ENCODE measurements at regions not wholly inside any gene's neighbourhood (a gene's known extent, or its start where the extent isn't known, plus 50 kb on each side); places are given as distances from the start of the nearest gene placed in this dataset.
A peak's percentile ranks its signal among the peaks of the same experiment; 100 is the strongest.

DNA sequence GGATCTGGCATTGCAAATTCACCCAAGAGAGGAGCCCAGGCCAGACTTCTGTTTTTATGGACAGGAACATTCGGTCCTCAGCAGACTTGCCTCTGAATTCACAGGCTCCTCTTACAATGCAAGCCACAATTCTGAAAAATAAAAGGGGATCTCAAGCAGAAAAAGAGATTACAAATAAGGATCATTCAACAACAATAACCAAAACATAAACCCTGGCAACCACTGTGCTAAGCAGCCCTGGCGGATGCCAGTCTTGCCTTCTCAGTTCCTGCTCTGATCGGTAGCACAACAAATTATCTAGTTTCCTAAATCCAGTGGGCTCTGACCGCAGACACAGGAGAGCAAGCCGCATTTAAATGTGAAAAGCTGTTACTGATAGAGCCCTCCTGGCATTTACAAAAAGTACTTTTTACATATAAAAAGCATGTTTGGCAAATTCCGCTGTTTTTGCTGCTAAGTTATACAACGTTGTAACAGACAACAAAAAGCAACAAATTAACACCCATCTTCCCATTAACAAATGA, 123.4 kb upstream of the FOXD3 start:
- peak in 16 of 51 donors; percentile 2 to 64 (median 24) for DNase-seq

DNA sequence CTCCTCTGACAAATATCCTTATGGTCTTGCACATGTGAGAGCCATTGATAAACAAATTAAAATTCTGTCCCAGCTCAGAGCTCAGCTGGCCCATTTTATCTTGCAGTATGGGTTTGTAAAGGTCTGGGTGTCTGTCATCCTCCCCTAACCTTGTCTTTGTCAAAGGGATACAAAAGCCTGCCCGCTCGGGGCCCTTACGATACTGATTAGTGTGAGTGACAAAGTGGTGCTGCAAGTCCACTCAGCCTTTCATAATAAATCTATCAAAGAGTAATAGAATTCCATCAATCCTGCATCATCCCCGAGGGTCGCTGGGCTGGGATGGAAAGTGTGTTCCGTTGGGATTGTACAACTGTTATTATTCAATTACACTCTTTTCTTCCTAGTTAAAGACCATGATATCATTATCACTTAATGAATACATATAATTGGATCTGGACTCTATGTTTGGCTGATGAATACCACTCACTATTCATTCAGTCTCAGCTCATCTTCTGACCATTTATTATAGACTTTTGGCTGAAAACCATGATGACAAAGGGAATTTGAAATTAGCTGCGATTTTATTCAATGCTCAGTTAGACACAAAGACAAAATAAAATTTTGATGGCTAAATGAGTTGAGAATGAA, 122.5 kb upstream of the FOXD3 start:
- peak in 1 of 51 donors; percentile 1 for DNase-seq

DNA sequence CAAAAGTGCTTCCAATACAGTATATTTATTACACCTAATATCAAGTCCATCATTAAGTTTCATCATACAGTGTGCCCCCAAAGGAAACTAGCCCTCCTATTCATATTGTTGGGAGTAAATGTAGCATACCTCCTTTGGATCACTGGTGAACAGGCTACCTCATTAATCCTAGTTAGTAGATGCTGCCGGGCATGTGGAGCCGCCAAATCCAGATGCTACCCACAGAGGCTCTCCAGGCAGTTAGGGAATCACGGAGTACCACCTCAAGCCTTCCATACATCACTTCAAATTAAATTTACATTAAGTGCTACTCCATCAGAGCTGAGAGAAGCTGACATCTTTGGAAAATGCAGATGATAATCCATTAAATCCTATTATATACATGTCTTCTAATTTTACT, 121.7 kb upstream of the FOXD3 start:
- no peak for DNase-seq

DNA sequence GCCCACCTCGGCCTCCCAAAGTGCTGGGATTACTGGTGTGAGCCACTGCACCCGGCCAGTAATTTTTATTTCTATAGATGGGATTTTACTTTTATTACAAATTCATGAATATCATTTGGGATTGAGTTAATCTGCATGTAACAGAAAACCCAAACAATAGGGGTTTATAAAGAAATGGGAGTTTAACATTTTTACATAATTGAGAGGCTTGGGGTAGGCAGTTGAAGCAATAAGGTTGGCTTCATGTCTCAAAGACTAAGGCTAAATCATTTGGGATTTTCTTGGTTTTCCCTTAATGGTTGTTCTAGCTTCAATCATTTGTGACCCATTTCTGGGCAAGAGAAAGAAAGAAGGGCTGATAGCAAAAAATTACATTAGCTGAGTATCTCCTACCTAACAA, 118.7 kb upstream of the FOXD3 start:
- DNase-seq, result no peak

DNA sequence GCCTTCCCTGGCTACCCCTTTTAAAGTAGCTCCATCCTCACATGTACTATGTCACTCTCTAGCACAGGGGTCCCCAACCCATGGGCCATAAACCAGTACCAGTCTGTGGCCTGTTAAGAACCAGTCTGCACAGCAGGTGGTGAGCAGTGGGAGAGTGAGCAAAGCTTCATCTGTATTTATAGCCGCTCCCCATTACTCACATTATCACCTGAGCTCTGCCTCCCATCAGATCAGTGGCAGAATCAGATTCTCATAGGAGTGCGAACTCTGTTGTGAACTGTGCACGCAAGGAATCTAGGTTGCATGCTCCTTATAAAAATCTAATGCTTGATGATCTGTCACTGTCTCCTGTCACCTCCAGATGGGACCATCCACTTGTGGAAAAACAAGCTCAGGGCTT, 116.6 kb upstream of the FOXD3 start:
- DNase-seq, result no peak

DNA sequence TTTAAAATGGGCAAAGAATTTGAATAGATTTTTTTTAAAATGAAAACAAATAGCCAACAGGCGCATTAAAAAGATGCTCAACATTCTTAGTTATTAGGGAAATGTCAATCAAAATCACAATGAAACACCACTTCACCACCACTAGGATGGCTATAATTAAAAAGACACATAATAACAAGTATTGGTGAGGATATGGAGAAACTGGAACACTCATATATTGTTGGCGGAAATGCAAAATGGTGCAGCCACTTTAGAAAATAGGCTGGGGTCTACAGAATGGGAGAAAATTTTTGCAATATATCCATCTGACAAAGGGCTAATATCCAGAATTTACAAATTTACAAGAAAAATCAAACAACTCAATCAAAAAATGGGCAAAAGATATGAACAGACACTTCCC, 107.8 kb upstream of the FOXD3 start:
- DNase-seq, result no peak

DNA sequence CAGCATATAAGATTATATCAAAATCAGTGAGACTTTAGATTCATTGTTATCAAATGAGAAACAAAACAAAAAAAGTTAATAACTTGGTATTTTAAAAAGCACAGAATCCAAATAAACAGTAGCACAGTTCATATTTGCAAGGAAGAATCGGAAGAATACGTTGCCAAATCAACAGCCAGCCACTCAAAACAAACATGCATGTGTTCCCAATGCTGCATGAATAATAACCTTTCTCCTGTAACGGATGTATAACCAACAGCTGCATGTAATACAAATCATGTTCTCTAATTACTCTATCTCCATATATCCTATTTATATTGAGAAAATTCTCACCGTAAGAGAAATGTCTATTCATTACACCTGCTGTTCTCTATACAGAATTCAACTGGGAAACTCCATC, 98.9 kb upstream of the FOXD3 start:
- DNase-seq, result no peak

DNA sequence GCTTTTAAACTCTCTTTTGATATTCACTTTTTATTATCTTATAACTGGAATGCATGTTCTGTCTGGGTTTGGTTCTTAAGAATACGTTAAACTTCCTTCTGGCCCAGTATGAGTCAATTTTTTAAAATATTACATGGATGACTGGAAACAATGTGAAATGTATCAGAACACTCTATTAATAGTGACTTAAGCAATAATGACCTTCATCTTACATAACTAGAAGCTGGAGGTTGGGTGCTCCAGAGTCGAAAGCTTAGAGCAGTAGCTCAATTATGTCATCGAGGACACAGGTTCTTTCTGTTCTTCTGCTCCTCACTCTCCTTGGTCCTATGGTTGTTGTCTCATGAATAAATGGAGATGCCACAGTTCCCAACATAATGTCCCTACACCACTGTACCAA, 91.6 kb upstream of the FOXD3 start:
- DNase-seq, result no peak

DNA sequence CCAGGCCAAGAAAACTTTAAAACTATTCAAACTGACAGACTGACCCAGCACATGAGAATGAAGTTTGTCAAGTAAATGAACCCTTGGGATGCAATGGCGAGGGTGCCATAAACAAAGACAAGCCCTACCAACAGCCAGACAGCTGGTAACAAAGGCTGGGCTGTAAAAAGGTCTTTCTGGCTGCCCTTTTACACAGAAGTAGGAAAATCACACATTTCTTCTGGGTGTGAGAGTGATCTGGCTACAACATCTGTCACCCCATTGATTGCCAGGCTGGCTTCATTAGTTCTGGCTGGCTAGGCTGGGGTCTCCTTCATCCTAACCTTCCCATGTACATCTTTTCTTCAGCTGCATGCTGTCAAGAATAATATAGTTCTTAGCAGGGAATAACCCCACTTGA, 83.6 kb upstream of the FOXD3 start:
- DNase-seq, result no peak

DNA sequence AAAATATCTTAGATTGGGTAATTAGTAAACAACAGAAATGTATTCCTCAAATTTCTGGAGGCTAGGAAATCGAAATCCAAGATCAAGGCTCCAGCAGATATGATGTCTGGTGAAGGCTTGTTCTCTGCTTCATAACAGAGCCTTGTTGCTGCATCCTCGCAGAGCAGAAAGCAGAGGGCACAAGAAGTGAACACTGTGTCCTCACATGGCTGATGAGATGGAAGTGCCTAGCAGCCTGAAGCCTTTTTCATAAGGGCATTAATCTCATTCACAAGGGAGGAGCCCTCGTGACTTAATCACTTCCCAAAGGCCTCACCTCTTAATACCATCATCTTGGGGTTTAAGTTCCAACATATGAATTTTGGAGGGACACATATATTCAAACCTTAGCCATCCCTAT, 77.2 kb upstream of the FOXD3 start:
- DNase-seq, result no peak

DNA sequence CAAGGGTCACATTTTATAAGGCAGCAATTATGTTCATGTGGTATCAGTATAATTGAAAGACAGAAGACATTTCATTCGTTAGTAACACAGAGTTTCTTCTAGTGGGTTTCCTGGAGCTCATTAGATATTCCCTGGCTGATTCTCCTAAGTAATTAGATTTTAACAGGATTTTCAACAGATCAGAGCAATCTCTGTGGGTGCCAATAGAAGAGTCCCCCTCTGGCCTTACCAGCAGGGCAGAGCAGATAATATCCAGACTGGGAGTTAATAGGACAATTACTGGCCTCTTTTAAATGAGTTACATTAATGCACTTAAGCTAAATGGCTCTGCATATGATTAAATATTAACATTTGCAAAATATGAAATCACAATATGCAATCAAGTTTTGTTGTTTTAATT, 74.2 kb upstream of the FOXD3 start:
- DNase-seq, result no peak

DNA sequence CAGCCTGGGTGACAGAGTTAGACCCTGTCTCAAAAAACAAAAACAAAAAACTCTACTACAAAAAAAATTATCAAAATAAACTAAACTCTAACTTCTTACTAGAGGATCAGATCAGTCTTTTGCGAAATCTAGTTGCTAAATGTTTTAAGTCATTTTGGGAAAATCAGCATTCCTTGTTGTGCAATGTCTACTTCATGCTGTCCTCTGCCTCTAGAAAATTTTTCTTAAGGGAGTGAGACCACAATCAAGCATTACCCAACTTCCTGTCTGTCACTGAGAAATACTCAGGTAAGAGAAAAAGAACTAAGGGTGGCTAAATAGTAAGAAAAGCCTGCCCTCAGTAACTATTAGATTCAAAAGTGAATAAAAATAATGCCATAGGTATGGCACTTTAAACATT, 67.2 kb upstream of the FOXD3 start:
- no peak for DNase-seq

DNA sequence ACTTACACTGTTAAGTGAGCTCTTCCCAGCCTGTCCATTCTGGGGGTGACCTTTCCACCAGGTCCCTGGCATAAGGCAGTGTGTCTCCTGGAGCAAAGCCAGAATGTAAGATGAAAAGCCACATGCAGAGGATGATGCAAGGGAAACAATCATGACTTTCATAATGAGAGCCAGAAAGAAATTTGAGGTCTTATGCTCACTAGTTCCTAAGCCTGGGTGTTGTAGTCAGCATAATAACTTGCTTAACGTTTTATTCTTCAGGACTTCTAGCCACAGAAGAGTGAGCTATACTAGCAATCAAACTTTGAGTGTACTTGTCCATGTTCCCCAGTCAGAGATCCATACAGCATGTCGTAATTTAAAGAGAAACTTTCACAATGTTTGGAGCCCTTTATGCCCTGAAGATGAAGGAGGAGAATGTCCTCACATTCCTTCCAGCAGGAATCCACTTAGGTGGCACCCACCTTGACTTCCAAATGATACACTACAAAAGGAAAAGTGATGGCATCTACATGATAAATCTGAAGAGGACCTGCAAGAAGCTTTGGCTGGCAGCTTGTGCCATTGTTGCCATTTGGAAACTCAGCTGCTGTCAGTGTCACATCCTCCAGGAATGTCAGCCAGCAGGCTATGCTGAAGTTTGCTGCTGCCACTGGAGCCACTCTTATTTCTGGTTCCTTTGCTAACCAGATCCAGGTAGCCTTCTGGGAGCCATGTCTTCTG, 60.5 kb upstream of the FOXD3 start:
- DNase-seq, result no peak

DNA sequence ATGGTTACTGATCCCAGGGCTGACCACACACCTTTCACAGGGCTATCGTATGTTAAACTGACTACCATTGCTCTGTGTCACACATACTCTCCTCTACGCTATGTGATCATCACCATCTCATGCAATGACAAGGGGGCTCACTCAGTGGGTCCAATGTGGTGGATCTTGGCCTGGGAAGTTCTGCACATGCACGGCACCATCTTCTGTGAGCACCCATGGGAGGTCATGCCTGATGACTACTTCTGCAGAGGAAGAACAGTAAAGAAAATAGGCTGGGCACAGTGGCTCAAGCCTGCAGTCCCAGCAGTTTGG, 60.0 kb upstream of the FOXD3 start:
- DNase-seq, result no peak

DNA sequence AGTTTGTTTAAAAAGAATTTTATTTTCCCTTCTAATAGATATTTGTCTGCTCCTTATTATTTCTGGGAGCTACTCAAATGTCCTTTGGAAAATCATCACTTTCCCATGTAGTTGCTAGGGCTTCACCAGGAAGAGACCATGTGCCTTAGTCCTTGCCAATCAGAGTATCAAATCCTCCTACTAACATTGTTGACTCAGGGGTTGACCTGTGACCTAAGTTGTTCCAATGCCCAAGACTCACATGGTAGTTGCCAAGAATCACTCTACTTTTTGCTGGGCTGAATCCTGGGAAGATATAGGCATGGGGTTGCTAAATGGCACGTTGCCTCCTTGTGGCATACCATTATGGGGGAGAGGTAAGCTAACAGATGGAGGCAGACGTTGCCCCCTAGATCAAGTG, 58.2 kb upstream of the FOXD3 start:
- DNase-seq, result no peak

DNA sequence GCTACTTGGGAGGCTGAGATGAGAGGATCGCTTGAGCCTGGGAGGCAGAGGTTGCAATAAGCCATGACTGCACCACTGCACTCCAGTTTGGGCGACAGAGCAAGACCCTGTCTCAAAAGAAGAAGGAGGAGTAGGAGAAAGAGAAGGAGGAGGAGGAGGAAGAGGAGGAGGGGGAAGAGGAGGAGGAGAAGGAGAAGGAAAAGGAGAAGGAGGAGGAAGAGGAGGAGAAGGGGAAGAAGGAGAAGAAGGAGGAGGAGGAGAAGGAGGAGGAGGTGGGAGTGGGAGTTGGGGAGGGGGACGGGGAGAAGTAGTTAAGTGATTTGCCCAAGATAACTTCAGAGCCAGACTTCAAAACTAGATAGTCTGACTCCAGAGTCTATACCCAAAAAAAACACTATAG, 55.5 kb upstream of the FOXD3 start:
- DNase-seq, result no peak

DNA sequence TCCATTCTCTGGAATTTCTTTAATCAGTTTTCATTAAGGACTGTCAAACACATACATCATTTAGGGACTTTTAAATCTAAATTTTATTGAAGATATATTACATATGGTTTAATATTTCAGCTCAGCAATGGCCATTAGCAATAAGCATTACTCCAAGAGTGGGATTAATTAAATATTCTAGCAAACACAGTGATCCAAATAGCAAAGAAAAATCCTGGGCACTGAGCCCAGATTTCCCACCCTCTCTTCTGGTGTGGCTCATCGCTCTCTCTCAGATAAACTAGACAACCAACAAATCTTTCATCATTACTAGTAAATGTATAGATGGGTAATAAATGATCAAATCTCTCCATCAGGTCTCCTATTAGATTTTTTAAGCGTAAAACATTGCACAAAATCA, 53.5 kb upstream of the FOXD3 start:
- DNase-seq, result no peak

DNA sequence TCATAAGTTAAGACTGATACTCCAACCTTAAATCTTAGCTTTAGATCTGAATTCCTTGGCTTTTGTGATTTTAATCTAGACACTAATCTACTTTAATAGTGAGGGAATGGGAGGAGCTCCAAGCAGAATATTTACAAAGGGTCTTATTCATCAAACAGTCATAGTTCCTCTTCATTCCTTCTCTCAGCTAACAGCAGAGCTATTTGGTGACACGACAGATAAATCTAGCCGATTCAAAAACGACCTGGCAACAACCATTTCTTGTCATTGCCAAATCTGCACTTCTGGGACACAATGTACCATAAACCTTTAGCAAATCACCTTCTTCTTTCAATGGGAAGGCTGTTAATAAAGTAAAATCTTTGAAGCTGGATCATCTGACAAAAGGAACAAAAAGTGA, 52.8 kb upstream of the FOXD3 start:
- no peak for DNase-seq
